ENCODE measurements at regions not wholly inside any gene's neighbourhood (a gene's known extent, or its start where the extent isn't known, plus 50 kb on each side); places are given as distances from the start of the nearest gene placed in this dataset.

DNA sequence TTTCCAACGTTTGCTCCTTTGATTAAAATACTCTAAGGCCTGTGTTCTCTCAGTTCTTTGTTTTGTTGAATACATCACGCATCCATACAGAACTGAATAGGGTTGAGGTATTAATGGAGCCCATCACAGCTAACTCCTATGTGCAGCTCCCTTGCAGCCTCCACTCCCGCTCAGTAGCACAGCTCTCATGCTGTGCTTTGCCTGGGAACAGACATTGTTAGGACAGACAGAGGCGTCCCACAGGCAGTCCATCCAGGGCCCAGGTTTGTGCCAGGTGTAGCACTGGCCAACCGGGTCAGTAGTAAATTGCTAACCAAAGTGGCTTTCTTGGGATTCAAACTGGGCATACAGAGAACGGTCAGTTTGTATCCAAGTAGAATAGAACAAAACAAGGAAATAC lies 644.7 kb upstream of the NRP1 start:
- no peaks in the 10 kb centered on the region for H3K9me3 ChIP-seq (ENCODE audit: low read depth, low read length, poor library complexity, severe bottlenecking)
- DNase-seq (ENCODE audit: low spot score): no peak
- no peaks in the 10 kb centered on the region for H3K36me3 ChIP-seq (ENCODE audit: insufficient read depth, low read length, poor library complexity, severe bottlenecking)
- no peak overlapping the region for H3K4me3 ChIP-seq (ENCODE audit: low read depth, low read length, poor library complexity, severe bottlenecking)
- ChIA-PET POLR2A (ENCODE audit: low non-redundant PET) (no interaction called here), CTCF (no interaction called here)
- BruUV-seq (replicated peaks): no TSS peak
- TF ChIP-seq, protein P1, sequence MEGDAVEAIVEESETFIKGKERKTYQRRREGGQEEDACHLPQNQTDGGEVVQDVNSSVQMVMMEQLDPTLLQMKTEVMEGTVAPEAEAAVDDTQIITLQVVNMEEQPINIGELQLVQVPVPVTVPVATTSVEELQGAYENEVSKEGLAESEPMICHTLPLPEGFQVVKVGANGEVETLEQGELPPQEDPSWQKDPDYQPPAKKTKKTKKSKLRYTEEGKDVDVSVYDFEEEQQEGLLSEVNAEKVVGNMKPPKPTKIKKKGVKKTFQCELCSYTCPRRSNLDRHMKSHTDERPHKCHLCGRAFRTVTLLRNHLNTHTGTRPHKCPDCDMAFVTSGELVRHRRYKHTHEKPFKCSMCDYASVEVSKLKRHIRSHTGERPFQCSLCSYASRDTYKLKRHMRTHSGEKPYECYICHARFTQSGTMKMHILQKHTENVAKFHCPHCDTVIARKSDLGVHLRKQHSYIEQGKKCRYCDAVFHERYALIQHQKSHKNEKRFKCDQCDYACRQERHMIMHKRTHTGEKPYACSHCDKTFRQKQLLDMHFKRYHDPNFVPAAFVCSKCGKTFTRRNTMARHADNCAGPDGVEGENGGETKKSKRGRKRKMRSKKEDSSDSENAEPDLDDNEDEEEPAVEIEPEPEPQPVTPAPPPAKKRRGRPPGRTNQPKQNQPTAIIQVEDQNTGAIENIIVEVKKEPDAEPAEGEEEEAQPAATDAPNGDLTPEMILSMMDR (conservative IDR thresholded peaks at IDR 0.05; ENCODE audit: low read depth, low read length): no peak
- no peak for TF ChIP-seq EZH2 (IDR thresholded peaks at IDR 0.05; ENCODE audit: borderline replicate concordance, low read depth, low read length, poor library complexity, severe bottlenecking)
- no peak overlapping the region for H3K27ac ChIP-seq (ENCODE audit: low read depth, low read length, poor library complexity, severe bottlenecking)
- no peaks in the 10 kb centered on the region for H3K4me1 ChIP-seq (ENCODE audit: insufficient read depth, low read length, poor library complexity, severe bottlenecking)
- intact Hi-C loops (cut with micrococcal nuclease; ENCODE audit: unreplicated experiment): no loop called here
- H3K27me3 ChIP-seq (replicated peaks; ENCODE audit: insufficient read depth, low read depth, low read length, poor library complexity): no peaks in the 10 kb centered on the region

DNA sequence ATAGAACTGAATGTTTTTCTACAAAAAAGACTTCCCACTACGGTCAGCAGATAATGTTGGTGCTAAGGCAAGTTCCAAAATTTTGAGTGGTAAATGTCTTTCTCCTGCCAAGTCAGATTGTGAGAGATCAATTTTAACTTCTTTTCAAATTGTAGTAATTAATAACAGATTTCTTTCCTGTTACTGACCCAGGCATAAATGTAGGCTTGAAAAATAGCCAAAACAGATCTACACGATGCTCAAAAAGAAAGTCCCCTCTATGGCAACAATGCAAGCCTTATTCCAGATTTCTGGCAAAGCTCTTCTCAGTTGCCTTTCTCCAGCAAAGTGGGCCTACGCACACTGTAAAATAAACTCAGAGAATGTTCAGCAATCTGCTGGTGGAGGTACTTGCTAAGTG lies 641.0 kb upstream of the NRP1 start:
- no peaks in the 10 kb centered on the region for H3K9me3 ChIP-seq (ENCODE audit: low read depth, low read length, poor library complexity, severe bottlenecking)
- no peak overlapping the region for H3K27ac ChIP-seq (ENCODE audit: low read depth, low read length, poor library complexity, severe bottlenecking)
- TF ChIP-seq, protein P1 (conservative IDR thresholded peaks at IDR 0.05; ENCODE audit: low read depth, low read length): no peak
- TF ChIP-seq EZH2 (IDR thresholded peaks at IDR 0.05; ENCODE audit: borderline replicate concordance, low read depth, low read length, poor library complexity, severe bottlenecking): no peak
- intact Hi-C loops (cut with micrococcal nuclease; ENCODE audit: unreplicated experiment): no loop called here
- no peaks in the 10 kb centered on the region for H3K4me1 ChIP-seq (ENCODE audit: insufficient read depth, low read length, poor library complexity, severe bottlenecking)
- ChIA-PET CTCF (no interaction called here), POLR2A (ENCODE audit: low non-redundant PET) (no interaction called here)
- no peak overlapping the region for H3K4me3 ChIP-seq (ENCODE audit: low read depth, low read length, poor library complexity, severe bottlenecking)
- DNase-seq (ENCODE audit: low spot score): no peak
- H3K27me3 ChIP-seq (replicated peaks; ENCODE audit: insufficient read depth, low read depth, low read length, poor library complexity): no peaks in the 10 kb centered on the region
- no peaks in the 10 kb centered on the region for H3K36me3 ChIP-seq (ENCODE audit: insufficient read depth, low read length, poor library complexity, severe bottlenecking)
- BruUV-seq (replicated peaks): no TSS peak

DNA sequence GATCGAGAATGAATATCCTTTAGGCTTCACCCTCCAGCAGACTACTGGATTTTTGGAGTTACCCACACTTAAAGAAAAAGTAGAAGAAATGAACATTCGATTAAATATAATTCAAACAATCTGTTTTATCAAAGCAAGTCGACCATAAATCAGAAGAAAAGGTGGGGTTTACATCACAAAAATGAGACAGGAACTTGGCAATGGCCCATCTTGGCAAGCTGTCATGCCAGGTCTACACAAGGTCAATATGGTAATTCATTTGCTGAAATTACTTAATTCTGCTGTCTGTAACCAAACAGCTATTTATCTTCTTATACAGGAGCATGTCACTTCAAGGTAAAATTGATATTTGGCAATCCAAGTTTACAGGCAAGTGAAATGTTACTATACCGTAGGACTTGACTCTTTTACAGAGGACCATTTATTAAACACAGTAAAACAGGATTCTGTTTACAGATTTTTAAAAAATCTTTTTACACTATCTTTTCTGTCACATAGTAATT lies 640.6 kb upstream of the NRP1 start:
- intact Hi-C loops (cut with micrococcal nuclease; ENCODE audit: unreplicated experiment): no loop called here
- H3K27ac ChIP-seq (ENCODE audit: low read depth, low read length, poor library complexity, severe bottlenecking): no peak overlapping the region
- H3K27me3 ChIP-seq (replicated peaks; ENCODE audit: insufficient read depth, low read depth, low read length, poor library complexity): no peaks in the 10 kb centered on the region
- ChIA-PET POLR2A (ENCODE audit: low non-redundant PET) (no interaction called here), CTCF (no interaction called here)
- TF ChIP-seq, protein P1 (conservative IDR thresholded peaks at IDR 0.05; ENCODE audit: low read depth, low read length): no peak
- no peak for DNase-seq (ENCODE audit: low spot score)
- H3K36me3 ChIP-seq (ENCODE audit: insufficient read depth, low read length, poor library complexity, severe bottlenecking): no peaks in the 10 kb centered on the region
- no peaks in the 10 kb centered on the region for H3K4me1 ChIP-seq (ENCODE audit: insufficient read depth, low read length, poor library complexity, severe bottlenecking)
- H3K9me3 ChIP-seq (ENCODE audit: low read depth, low read length, poor library complexity, severe bottlenecking): no peaks in the 10 kb centered on the region
- H3K4me3 ChIP-seq (ENCODE audit: low read depth, low read length, poor library complexity, severe bottlenecking): no peak overlapping the region
- BruUV-seq (replicated peaks): no TSS peak
